Liver (tissue), 3 donors: ENCODE measurements at regions not wholly inside any gene's neighbourhood (a gene's known extent, or its start where the extent isn't known, plus 50 kb on each side); places are given as distances from the start of the nearest gene placed in this dataset.

ENCODE experiments used
- CTCF ChIP-seq: fragments of 150-350 bp; IDR thresholded peaks from 2 replicates; pipeline ENCODE4 v1.5.1; 2017; ENCODE audit warnings: improper control_type of control experiment, low read depth, low read length; ENCODE audit not compliant: missing input control
- JUND ChIP-seq, 2 donors: IDR thresholded peaks; 2 replicates each; pipeline ENCODE4 v1.6.1; 2016; ENCODE audit warnings: antibody characterized with exemption in 2 of 2
- REST ChIP-seq: IDR thresholded peaks from 2 replicates; pipeline ENCODE4 v1.6.1; 2016; ENCODE audit warnings: antibody characterized with exemption, mild to moderate bottlenecking
- YY1 ChIP-seq: IDR thresholded peaks from 2 replicates; pipeline ENCODE4 v1.6.1; 2016; ENCODE audit warnings: antibody characterized with exemption, mild to moderate bottlenecking
- donor health status: healthy.
- donor health status: healthy.

DNA sequence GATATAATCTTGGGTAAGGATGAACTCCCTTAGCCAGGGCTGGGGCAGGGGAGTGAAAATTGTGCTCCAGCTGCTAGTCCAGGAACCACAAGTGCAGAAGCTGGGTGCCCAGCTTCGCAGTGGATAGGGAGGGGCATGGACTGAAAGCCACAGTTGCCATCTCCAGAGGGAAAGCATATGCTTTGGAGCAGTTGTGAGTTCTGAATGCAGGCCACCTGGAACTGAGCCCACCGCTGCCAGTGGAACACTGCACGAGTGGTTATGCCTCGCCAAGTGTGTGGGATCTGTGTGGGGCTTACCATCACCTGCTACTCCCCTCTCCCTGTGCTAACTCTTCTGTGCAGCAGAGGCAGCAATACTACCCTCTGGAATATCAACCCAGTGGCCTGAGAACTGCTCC lies 158.4 kb upstream of the DPT start:
- TF ChIP-seq JUND (IDR thresholded peaks at IDR 0.05) (no peak), CTCF (no peak), REST (no peak), YY1 (no peak)
